Lower leg skin (tissue), 4 donors: ENCODE measurements at regions not wholly inside any gene's neighbourhood (a gene's known extent, or its start where the extent isn't known, plus 50 kb on each side); places are given as distances from the start of the nearest gene placed in this dataset.
"Not testable (repeated sequence)": the region's sequence is repeated elsewhere in the genome, so short reads cannot be mapped to it uniquely, and the experiment has no call there.

Experiments
- DNase-seq, 2 donors: peaks; one replicate each; pipeline ENCODE4 v3.0.0-alpha.2; 2019; ENCODE audit warnings: low spot score in 2 of 2
- H3K4me3 ChIP-seq: fragments of 200-600 bp; sonication (generic); 2 replicates; pipeline ENCODE4 v1.5.1; 2017; ENCODE audit warnings: mild to moderate bottlenecking, low read depth; ENCODE audit not compliant: poor library complexity, severe bottlenecking
- CTCF ChIP-seq, 3 donors: fragments of 450-650 bp; IDR thresholded peaks; one replicate each; pipeline ENCODE4 v1.5.1; 2016; ENCODE audit warnings: antibody characterized with exemption in 3 of 3, mild to moderate bottlenecking in 3 of 3, moderate library complexity in 2 of 3
- POLR2A ChIP-seq, 2 donors: fragments of 450-650 bp; IDR thresholded peaks; one replicate each; pipeline ENCODE4 v1.6.1; 2016 to 2017; ENCODE audit warnings: antibody characterized with exemption in 2 of 2, mild to moderate bottlenecking in 1 of 2, moderate library complexity in 1 of 2
- WGBS, 2 donors: methylation state at CpG; one replicate each; pipeline ENCODE4 v1.1.5; 2018; 5-methylcytosine and 5-hydroxymethylcytosine counted together
- intact Hi-C: fragments of 100-400 bp; cut with DNase I; formaldehyde crosslinking; loops from one replicate; pipeline ENCODE4 v1.15.0; 2023; ENCODE audit warnings: low total_unique reads

- DNase-seq = no peak
- WGBS, 2 donors = 67 to 73% methylated on average over 44 of the region's 44 CpGs
- H3K4me3 ChIP-seq = no peak overlapping the region
- TF ChIP-seq POLR2A (IDR thresholded peaks at IDR 0.05) = no peak
- no peak for TF ChIP-seq CTCF (IDR thresholded peaks at IDR 0.05)
- intact Hi-C loops = no loop called here
Observed at GRCh38 chr16:34803683-34804416, 1344.4 kb downstream of the TP53TG3F start.

- DNase-seq, intact Hi-C loops: not testable (repeated sequence)
Observed at GRCh38 chr16:34806992-34807644, 1347.7 kb downstream of the TP53TG3F start.

GRCh38 chr16:34807844-34808243 is 1348.4 kb downstream of the TP53TG3F start:
- DNase-seq, H3K4me3 ChIP-seq, intact Hi-C loops: not testable (repeated sequence)

More at GRCh38 chr16:34806992-34807644, 1347.7 kb downstream of the TP53TG3F start:
- H3K4me3 ChIP-seq = not testable (repeated sequence)
- 40 to 51% methylated on average over 1 of the region's 1 CpG for WGBS, 2 donors

GRCh38 chr16:34808530-34808929 is 1349.1 kb downstream of the TP53TG3F start:
- DNase-seq, H3K4me3 ChIP-seq, intact Hi-C loops: not testable (repeated sequence)
- WGBS, 2 donors = 28 to 44% methylated on average over 2 of the region's 2 CpGs
